Kidney tubule cell (primary cell): ENCODE measurements at regions not wholly inside any gene's neighbourhood (a gene's known extent, or its start where the extent isn't known, plus 50 kb on each side); places are given as distances from the start of the nearest gene placed in this dataset.

Experiments
- DNase-seq: peaks from one replicate; pipeline ENCODE4 v3.0.0-alpha.2; 2018; ENCODE audit warnings: low spot score

DNA sequence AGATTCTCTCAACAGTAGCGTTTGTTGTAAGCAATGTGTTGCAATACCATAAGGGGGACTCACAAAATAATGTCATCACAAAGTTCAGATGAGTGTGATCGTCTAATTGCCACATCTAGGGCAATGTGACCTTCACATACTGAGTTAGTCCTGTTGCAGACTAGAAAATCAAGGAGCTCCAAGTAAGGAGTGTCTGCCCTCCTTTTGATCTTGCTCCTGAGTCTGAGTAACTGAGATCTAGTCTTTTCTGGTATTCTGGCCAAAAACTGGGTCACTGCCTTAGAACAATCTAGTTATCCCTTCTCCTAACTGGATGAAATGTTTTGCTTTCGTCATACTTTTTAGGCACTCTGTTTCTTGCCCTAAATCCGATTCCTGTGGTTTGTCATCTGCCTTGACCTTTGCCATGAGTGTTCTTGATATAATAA, 712.1 kb downstream of the CDH11 start:
- no peak for DNase-seq

DNA sequence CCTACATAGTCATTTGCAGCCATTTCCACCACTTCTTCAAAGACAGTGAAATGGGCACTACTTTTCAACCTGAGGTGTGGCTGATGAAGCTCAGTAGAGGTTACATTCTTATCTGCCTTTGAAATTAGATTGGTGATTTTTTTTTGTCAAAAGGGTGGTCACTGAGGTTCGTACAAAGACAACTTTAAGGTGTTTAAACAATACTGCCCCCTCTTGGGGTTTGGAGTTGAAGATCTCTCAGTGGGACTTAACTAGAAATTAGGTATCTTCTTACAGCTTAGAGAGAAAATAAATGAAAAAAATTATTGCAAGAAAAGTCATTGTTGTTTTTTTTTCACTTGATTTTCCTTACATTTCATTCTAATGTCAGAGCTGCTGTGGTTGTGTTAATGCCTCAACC, 713.2 kb downstream of the CDH11 start:
- DNase-seq: no peak

DNA sequence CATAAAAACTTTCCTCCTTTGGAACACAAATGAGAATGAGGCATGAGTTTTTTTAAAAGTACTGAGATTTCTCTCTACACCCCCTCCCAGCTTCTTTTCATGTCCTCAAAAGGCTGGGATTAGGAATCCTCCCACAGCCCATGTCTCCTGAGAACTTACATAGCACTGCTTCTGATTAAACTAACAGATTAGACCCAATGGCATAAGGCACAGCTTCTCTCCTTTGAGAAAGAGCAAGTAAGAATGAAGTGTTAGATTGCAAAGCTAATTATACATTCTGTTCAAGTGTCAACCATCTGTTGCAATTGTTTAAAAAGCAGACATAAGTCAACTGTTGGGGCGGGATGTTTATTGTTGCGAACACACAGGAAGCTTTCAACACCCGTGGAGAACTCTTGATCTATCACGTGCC, 715.1 kb downstream of the CDH11 start:
- DNase-seq: no peak

DNA sequence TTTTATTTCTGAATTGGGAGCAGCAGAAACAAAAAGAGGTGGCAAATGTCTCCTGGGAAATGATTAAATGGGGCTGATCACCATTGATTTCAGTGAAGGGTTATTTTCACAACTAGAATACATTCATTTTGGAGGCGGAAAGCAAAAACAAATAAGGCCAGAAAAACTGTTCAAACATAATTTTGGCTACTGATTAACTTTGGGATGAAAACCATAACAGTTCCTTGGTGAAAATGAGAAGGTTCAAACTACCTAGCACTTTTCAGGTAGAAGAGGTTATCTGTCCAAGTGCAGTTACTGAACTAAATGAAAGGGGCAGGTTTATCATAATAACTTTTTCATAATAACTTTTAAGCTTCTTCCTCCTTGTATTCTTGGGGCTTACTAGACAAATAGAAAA, 718.5 kb downstream of the CDH11 start:
- no peak for DNase-seq

DNA sequence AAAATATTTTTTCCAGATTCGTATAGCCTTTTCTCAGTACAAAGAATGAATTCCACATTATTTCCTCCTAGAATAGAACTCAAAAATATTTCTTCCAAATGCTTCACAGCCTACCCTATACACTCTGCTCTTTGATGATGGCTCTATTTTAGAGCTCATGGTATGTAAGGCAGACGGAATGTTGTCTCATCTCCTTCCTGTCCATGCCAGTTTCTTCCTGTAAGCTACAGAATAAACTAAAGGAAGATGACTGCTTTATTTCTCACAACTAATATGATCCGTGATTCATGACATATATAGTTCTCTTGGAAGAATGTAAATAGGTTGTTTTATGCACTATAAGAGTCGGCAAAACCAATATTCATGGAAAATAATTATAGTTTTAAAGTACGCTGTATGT, 723.1 kb downstream of the CDH11 start:
- peak; percentile 13 for DNase-seq

DNA sequence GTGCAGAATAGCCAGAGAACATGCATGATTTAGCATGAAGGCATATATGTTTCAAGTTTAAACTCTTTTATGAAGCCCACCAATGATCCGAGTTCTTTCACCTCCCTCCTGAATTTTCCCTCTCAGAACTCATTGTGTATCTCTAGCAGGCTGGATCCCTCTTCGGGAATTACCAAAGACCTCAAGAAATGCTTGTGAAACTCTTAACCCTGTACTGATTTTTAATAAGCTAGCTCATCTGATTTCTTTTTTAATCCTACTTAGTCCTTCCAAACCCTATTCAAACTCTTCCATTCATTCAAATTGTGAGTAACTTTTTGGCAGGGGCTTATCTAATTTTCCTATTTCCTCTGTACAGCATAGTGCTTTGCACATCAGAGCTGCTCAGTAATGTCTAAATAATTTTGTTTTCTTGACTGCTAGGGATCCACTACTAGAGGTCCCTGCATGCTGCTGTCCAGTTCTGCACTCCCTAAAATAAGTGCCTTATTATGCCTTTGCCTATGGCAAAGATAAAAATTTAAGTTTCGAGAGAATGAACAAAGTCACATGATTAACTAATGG, 723.8 kb downstream of the CDH11 start:
- DNase-seq: no peak

DNA sequence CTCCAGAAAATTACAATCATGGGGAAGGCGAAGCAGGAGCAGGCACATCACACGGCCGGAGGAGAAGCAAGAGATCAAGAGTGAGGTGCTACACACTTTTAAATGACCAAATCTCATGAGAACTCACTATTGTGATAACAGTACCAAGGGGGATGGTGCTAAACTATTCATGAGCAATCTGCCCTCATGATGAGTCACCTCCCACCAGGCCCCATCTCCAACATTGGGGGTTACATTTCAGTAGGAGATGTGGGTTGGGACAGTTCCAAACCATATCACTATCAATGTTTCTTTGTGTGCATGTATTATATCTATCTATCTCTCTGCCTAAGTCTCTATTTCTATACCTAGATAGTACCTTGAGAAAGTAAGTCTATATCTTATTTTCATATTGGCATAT, 724.8 kb downstream of the CDH11 start:
- peak; percentile 62 for DNase-seq

DNA sequence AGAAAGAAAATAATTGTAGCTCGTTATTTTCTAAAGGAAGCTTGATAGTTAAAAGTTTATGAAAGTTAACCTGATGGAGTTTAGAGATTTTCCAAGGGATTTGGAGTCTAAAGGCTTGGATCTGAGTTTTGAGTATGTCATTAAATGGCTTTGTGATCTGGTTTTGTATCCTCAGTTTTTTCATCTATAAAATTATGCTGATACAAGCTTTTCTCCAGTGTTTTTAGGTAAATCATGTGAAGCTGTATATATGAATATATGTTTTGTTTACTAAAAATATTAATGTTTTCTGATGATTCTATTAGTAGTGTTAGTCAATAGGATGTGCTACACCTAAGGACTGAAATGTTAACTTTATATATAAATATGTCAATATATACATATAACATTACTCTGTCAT, 727.8 kb downstream of the CDH11 start:
- DNase-seq: no peak

DNA sequence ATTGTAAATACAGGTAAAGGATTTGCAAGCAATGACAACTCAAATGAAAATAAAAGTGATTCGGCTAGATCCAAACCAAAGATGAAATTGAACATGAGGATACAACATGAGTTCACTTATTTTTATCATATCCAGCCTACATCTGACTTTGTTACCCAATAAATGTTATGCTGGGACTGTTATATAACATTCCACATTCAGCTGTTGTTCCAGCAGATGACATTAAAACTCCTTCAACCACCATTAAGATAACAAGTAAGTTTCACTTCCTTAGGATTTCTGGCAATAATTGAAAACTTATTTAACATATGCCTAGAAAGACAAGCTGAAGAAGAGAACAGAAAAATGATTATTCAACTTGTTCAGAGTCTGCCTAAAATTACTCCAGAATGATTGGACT, 729.4 kb downstream of the CDH11 start:
- no peak for DNase-seq

DNA sequence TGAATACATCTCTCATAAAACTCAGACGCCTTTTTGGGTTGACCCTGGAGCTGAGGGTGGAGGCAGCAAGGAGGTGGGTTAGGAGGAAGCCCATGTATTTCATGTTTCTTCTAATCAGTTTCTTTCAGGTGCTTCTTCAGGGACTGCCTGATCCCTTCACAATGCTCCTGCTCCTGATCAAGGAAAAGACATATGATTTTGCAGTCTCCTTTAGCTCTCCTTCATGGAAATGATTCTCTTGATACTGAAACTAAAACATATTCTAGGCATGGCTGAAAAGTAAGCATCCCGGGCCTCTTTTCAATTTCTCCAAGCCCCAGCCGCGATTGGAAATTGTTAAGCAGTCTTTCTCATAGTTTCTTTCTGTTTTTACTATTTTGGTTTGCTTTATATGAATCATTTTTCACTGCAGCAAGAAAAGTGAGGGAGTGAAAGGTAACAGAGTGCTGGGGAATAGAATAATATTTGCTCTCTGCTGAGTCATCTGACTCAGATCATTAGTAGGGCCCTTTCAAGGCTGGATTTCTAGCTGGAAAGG, 730.7 kb downstream of the CDH11 start:
- DNase-seq: peak; percentile 51

DNA sequence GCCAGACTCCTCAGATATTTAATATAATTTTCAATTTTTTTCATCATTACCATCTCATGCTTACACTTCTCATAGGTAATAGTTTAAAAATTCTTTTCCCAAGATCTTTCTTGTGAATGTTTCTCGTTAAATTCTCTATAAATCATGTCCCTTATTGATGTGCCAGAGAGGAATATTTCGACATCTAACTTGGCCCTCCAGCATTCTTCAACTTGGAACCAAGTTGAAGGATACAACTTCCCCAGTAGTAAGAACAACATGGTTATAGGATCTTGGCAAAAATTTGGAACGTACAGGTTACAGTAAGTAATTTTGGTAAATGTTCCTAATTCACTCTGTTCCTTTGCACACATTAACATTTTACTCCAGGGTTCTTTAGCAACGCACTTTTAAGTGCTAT, 731.8 kb downstream of the CDH11 start:
- DNase-seq: no peak

DNA sequence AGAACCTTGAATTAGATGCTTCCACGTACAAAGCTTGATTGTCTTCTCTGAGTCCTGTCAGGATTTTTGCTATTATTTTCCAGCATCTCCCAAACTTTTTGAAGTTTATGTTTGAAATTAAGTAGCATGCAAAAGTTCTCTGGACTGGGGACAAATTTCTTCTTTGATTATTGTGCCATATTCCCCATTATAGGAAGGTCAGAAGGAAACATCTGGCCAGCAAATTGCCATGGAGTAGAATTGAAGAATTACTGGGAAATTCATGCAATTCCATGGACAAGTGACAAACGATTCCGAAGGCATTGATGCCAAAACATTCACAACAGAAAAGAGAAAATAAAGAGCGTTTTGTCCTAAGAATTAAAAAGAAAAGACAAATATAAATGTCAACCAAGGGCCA, 737.2 kb downstream of the CDH11 start:
- no peak for DNase-seq

DNA sequence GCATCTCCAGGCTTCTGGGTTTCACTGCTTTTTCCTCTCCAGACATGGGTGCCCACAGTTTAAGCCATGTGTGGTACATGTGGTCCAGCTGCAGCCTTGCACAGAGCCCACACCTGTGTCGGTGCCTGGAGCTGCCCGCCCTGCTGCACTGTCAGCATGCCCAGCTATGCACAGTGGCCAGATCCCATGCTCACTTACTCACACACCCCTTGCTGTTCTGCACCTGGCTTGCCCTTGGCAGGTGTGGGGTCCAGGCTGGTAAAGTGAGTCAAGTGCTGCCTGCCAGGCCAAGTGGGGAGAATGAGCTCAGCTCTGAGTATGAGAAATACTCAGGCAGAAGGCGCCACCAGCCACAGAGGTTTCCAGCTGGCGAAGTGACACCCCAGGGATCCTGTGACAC, 739.9 kb downstream of the CDH11 start:
- DNase-seq: no peak

DNA sequence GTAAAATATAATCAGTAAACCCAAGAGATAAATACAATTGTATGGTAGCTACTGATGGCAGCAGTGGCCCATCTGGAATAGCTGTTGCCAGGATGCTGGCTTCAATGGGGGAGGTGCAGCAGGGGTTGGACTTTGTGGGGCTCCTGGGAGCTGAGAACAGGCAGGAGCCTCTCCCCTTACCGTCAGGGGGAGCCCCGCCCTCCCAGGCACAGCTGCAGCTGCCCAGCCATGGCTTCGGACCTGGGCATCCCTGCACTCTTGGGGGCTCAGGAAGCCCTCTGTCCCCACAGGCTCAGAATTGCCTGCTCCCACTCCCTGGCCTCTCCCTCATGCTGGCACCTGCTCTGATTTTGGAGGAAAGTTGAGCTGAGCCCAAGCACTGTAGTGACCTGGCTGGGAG, 741.1 kb downstream of the CDH11 start:
- DNase-seq: no peak

DNA sequence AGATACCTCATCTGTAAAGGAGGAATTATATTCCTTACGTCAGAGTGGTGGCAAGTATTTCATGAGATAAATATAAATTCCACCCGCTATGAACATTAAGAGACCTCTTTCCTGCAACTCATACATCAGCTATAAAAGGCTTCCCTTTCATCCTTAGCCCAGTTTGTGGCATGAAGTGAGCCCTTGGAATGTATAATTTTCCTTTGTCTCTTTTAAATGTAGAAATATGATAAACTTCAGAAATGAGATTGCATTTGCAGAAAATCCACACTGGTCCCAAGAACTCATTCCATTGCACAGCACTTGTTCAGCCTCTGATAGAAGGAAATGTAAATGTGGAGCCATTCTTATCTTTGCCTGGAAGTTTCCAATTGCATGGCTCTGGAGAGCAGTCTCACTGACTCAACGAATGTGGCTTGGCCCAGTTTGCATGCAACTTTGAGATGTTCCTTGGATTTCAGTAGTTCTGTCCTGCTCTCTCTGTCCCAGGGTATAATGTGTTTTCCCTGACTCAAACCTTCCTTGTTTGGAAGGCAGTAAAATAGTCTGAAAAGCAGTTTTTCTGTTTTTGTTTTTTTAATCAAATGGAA, 746.4 kb downstream of the CDH11 start:
- DNase-seq: no peak

DNA sequence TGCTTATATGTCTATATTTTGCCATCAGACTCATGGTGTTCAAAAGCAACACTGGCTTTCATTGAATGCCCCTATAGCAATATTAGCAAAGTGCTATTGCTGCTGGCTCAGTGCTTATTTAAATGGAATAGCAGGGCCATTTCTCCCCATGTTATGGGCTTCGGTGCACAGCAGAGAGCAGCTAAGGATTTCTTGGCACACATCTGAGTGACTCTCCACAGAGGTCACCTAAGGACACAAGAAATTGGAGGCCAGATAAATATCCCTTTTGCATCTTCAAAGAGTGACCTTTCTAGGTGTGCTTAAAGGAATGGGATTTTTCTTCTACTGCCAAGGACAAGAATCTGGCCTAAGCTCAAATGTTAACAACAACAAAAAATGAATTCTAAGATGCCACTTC, 751.8 kb downstream of the CDH11 start:
- DNase-seq: no peak

DNA sequence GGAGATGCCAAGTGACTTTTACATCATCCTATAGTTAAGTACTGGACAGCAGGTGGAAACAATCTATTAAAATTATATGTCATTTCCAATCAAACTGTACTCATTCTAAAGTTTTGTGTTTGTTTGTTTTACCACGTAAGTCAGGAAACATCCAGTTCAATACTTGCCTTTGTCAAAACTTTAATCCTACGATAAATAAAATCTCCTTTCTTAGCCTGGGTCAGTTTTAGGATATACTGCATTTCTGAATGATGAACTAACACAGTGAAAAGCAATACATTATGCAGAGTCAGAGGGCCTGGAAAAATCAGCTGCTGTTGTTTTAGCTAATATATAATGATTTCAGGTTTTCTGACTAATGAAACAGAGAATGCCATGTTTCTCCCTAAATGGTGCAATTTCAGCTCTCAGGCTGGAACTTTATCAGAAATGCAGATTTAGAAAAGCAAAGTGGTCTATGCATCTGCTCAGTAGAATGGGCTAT, 756.4 kb downstream of the CDH11 start:
- DNase-seq: no peak

DNA sequence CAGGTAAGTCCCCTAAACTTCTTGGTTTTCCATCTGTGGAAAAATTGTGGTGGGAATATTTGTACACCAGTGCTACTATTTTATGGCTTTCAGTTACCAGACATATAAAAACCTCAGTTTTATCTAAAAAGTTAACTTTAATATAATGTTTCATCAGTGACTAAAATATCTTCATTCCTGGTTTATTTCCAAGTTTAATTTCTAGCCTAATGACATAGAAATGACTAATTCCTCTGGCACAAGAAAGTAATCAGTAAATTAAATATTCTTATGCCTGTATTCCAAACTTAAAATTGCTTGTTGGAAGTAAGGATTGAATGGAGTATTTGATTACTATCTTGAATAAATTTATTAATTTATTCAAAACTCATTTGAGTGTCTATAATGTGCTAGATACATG, 757.0 kb downstream of the CDH11 start:
- no peak for DNase-seq

DNA sequence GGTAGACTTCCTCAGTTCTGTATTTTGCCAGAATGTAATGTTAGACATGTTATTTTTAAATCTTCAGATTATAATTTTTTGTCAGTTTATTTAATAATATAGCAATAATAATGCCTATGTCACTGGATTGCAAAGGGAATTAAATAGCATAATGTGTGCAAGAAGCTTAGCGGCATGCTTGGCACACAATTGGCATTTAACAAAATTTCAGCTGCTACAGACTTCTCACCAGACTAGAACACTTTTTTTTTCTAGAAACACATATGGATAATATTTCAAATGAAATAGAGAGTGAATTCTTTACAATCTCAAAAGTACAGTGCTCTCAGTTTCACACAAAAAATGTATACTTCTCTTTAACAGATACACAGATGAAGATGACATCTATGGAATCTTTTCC, 757.4 kb downstream of the CDH11 start:
- DNase-seq: no peak

DNA sequence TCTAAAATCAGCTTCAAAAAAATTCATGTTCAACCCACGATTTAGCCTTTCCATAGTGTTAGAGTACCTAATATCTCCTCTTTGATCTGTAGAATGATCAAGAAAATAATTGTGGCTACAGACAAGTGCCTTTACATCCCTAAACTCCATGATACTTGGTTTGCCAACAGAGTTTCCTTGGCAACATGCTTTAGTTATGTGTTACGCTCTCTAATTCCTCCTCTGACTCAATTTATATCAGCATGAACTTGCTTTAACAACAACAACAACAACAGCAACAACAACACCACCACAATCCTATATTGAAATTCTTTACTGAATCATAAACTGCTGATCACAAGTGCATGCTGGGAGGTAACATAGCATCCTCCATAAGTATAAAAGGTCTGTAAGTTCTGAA, 757.8 kb downstream of the CDH11 start:
- DNase-seq: peak; percentile 23

DNA sequence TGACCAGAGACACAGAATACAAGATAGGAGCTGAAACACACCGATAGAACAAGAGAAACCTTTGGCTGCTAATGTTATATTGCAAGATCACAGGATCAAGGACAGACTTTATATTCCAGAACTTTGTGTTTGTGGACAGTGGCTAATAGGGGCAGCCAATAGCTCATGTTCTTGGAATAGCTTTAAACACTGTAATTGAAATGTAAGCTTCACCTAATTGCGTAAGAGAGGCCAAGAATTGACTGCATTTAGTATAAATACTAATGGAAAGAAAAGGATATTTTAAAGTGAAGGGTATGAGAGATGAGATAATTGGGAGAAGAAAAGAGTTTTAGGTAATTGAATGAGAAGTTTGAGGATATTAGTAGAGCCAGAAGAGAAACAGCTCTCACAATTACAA, 758.8 kb downstream of the CDH11 start:
- DNase-seq: no peak

DNA sequence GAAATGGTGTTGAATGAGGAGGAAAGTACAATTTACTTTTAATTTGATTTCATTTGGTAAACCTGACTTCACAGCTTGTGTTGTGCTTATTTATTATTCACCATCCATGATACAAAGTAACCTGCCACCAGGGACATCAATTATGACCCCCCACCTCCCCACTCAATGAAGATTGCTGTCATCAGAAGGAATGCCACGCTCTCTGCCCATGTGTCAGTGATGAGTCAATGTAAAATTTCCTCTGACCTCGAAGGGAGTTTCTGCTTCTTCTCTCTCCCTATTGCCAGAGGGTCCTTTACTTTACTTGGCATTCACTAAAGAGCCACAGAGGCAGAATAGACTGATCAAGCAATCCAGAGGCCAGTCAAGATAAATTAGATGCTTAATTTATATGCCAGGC, 759.7 kb downstream of the CDH11 start:
- DNase-seq: peak; percentile 87

DNA sequence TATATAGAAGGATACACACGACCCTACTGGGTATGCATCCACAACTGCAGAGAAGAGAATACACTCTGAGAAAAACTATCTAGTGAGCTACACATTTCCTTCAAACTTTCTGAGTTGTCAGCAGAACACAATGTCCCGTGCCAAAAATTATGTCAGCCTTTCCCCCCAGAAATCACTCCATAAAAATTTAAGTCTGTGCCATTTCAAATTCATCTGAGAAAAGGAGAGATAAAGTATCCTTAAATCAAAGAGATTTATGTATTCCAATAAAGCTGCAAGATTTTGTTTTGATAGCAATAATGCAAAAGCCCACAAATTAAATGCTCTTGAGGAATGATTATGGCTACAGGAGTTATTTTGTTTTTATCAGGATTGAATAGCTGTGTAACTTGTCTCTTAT, 760.1 kb downstream of the CDH11 start:
- no peak for DNase-seq

DNA sequence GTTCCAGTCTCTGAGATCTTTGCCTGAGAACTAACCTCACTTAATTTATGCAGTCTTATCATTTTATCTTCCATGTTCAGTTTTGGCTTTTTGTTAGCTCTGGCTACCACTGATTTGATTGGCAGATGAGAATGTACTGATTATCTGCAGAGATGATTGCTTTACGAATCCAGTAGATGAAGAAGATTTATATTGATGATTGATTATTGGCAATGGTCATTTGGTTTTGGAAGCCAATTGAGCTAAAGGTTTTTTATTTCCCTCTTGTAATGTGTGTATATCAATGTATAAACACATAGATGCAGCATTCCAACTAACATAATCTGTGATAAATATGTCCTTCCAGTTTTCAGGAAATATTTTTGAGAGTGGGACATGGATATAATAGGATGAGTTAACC, 763.6 kb downstream of the CDH11 start:
- no peak for DNase-seq
